Smooth muscle cell (in vitro differentiated cells): ENCODE measurements at regions not wholly inside any gene's neighbourhood (a gene's known extent, or its start where the extent isn't known, plus 50 kb on each side); places are given as distances from the start of the nearest gene placed in this dataset.

Experiments used
- DNase-seq: peaks from one replicate; lab custom pipeline; 2025; ENCODE audit not compliant: unreplicated experiment; lab: John Stamatoyannopoulos, UW
- H2AFZ ChIP-seq: fragments of 200-600 bp; sonication (generic); 2 replicates; pipeline ENCODE4 v1.6.0; 2016; ENCODE audit warnings: antibody characterized with exemption, low read depth, mild to moderate bottlenecking
- H3F3A ChIP-seq: fragments of 200-600 bp; sonication (generic); 2 replicates; pipeline ENCODE4 v1.6.0; 2017; ENCODE audit warnings: antibody characterized with exemption, low read depth
- H3K27ac ChIP-seq: fragments of 200-600 bp; sonication (generic); 2 replicates; pipeline ENCODE4 v1.5.1; 2016; ENCODE audit warnings: low read depth, mild to moderate bottlenecking
- H3K27me3 ChIP-seq: fragments of 200-600 bp; sonication (generic); 2 replicates; pipeline ENCODE4 v1.6.1; 2016; ENCODE audit warnings: low read depth, mild to moderate bottlenecking
- H3K36me3 ChIP-seq: fragments of 200-600 bp; sonication (generic); 2 replicates; pipeline ENCODE4 v1.5.1; 2016; ENCODE audit warnings: low read depth
- H3K4me1 ChIP-seq: fragments of 200-600 bp; sonication (generic); 2 replicates; pipeline ENCODE4 v1.5.1; 2016; ENCODE audit warnings: low read depth
- H3K4me2 ChIP-seq: fragments of 200-600 bp; sonication (generic); 2 replicates; pipeline ENCODE4 v1.6.0; 2016; ENCODE audit warnings: mild to moderate bottlenecking
- H3K4me3 ChIP-seq: fragments of 200-600 bp; sonication (generic); 2 replicates; pipeline ENCODE4 v1.5.1; 2016; ENCODE audit warnings: mild to moderate bottlenecking
- H3K79me2 ChIP-seq: fragments of 200-600 bp; sonication (generic); 2 replicates; pipeline ENCODE4 v1.6.0; 2016; ENCODE audit warnings: low read depth, mild to moderate bottlenecking
- H3K9ac ChIP-seq: fragments of 200-600 bp; sonication (generic); 2 replicates; pipeline ENCODE4 v1.6.0; 2016; ENCODE audit warnings: low read depth
- H3K9me3 ChIP-seq: fragments of 200-600 bp; sonication (generic); replicated peaks from 2 replicates; pipeline ENCODE4 v1.5.1; 2016; ENCODE audit warnings: low read depth
- H4K20me1 ChIP-seq: fragments of 200-600 bp; sonication (generic); 2 replicates; pipeline ENCODE4 v1.6.0; 2016; ENCODE audit warnings: low read depth
- CTCF ChIP-seq: fragments of 200-600 bp; sonication (generic); IDR thresholded peaks from 2 replicates; pipeline ENCODE4 v1.5.1; 2017; ENCODE audit warnings: borderline replicate concordance, mild to moderate bottlenecking, antibody characterized with exemption; ENCODE audit not compliant: insufficient read depth, poor library complexity, severe bottlenecking
- WGBS: methylation state at CpG from one replicate; pipeline ENCODE4 v1.1.7; 2016; ENCODE audit warnings: low lambda C conversion rate; 5-methylcytosine and 5-hydroxymethylcytosine counted together

- WGBS = 83% methylated on average over 3 of the region's 3 CpGs
- H3K4me3 ChIP-seq = no peak overlapping the region
- peak overlapping the region; percentile 51 for H3K27ac ChIP-seq
- no peak for TF ChIP-seq CTCF
- H3K36me3 ChIP-seq = no peaks in the 10 kb centered on the region
- no peaks in the 10 kb centered on the region for H4K20me1 ChIP-seq
- no peaks in the 10 kb centered on the region for H3K79me2 ChIP-seq
- peak overlapping the region; percentile 47 for H2AFZ ChIP-seq
- no peaks in the 10 kb centered on the region for H3K4me1 ChIP-seq
- H3K4me2 ChIP-seq = no peak overlapping the region
- no peaks in the 10 kb centered on the region for H3F3A ChIP-seq
- DNase-seq = no peak
- no peaks in the 10 kb centered on the region for H3K27me3 ChIP-seq
- no peaks in the 10 kb centered on the region for H3K9me3 ChIP-seq
- no peak overlapping the region for H3K9ac ChIP-seq
Measured at GRCh38 chr7:22662556-22663356, 64.2 kb upstream of the IL6 start.

- no peak for DNase-seq
- Histone ChIP-seq H3K27me3 (no peaks in the 10 kb centered on the region), H3F3A (no peaks in the 10 kb centered on the region), H3K79me2 (no peaks in the 10 kb centered on the region), H2AFZ (no peak overlapping the region), H4K20me1 (no peaks in the 10 kb centered on the region), H3K27ac (no peak overlapping the region), H3K4me1 (no peaks in the 10 kb centered on the region), H3K9ac (no peak overlapping the region), H3K4me2 (no peak overlapping the region), H3K9me3 (no peaks in the 10 kb centered on the region), H3K36me3 (no peaks in the 10 kb centered on the region), H3K4me3 (no peak overlapping the region)
- no peak for TF ChIP-seq CTCF
Measured at GRCh38 chr7:22662036-22662435, 65.0 kb upstream of the IL6 start.

- no peak overlapping the region for H3K4me2 ChIP-seq
- no peaks in the 10 kb centered on the region for H3K27me3 ChIP-seq
- H4K20me1 ChIP-seq = no peaks in the 10 kb centered on the region
- H3F3A ChIP-seq = no peaks in the 10 kb centered on the region
- DNase-seq = no peak
- no peak overlapping the region for H3K4me3 ChIP-seq
- H3K4me1 ChIP-seq = no peaks in the 10 kb centered on the region
- no peaks in the 10 kb centered on the region for H3K36me3 ChIP-seq
- no peak overlapping the region for H3K9ac ChIP-seq
- H3K27ac ChIP-seq = no peak overlapping the region
- H3K9me3 ChIP-seq = no peaks in the 10 kb centered on the region
- H3K79me2 ChIP-seq = no peaks in the 10 kb centered on the region
- no peak for TF ChIP-seq CTCF
- H2AFZ ChIP-seq = no peak overlapping the region
- 75% methylated on average over 3 of the region's 3 CpGs for WGBS
Measured at GRCh38 chr7:22660732-22661131, 66.3 kb upstream of the IL6 start.

- Histone ChIP-seq H3K36me3 (no peaks in the 10 kb centered on the region), H3K9ac (no peak overlapping the region), H3K27ac (no peak overlapping the region), H3F3A (no peaks in the 10 kb centered on the region), H4K20me1 (no peaks in the 10 kb centered on the region), H2AFZ (no peak overlapping the region), H3K4me1 (no peaks in the 10 kb centered on the region), H3K27me3 (no peaks in the 10 kb centered on the region), H3K4me3 (no peak overlapping the region), H3K4me2 (no peak overlapping the region), H3K9me3 (no peaks in the 10 kb centered on the region), H3K79me2 (no peaks in the 10 kb centered on the region)
- no peak for DNase-seq
- no peak for TF ChIP-seq CTCF
- 100% methylated on average over 1 of the region's 1 CpG for whole genome bisulfite sequencing
Measured at GRCh38 chr7:22660293-22660692, 66.7 kb upstream of the IL6 start.
